ENCODE measurements at regions not wholly inside any gene's neighbourhood (a gene's known extent, or its start where the extent isn't known, plus 50 kb on each side); places are given as distances from the start of the nearest gene placed in this dataset.

DNA sequence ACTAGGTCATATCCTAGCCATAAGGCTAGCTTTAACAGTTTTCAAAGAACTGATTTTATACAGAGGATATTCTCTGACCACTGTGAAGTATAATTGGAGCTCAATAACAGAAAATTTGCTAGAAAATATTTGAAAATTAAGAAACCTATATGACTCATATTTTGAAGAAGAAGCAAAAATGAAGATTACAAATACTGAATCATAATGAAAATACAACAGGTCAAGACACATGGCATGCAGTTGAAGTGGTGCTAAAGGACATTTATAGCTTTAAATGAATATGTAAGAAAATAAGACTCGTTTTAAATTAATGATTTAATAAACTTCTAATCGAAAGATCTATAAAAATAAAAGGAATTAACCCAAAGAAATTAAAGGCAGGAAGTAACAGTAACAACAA is 1234.6 kb downstream of the SLC16A7 start:
- ChIA-PET CTCF (no interaction called here), POLR2A (no interaction called here)
- Mint-ChIP-seq H3K4me1 (peaks cover 14% of the 10 kb centered on the region), H3K27ac (no peak overlapping the region), H3K9me3 (no peaks in the 10 kb centered on the region), H3K36me3 (no peaks in the 10 kb centered on the region), H3K4me3 (no peak overlapping the region), H3K27me3 (ENCODE audit: low read depth) (no peaks in the 10 kb centered on the region)
- no peak for ATAC-seq
- no peak for DNase-seq (ENCODE audit: low spot score)
- TF ChIP-seq, protein P1, sequence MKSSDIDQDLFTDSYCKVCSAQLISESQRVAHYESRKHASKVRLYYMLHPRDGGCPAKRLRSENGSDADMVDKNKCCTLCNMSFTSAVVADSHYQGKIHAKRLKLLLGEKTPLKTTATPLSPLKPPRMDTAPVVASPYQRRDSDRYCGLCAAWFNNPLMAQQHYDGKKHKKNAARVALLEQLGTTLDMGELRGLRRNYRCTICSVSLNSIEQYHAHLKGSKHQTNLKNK (CRISPR knock-in tag; IDR thresholded peaks at IDR 0.05) = no peak
- no peak for TF ChIP-seq OVOL2 (CRISPR knock-in tag; IDR thresholded peaks at IDR 0.05; ENCODE audit: borderline replicate concordance)
- no peak for TF ChIP-seq ZNF396 (CRISPR knock-in tag; IDR thresholded peaks at IDR 0.05; ENCODE audit: borderline replicate concordance)
- no peak for TF ChIP-seq IRF1 (CRISPR knock-in tag; IDR thresholded peaks at IDR 0.05)
- no peak for TF ChIP-seq ATF6 (CRISPR knock-in tag; IDR thresholded peaks at IDR 0.05)
- TF ChIP-seq, protein P2, sequence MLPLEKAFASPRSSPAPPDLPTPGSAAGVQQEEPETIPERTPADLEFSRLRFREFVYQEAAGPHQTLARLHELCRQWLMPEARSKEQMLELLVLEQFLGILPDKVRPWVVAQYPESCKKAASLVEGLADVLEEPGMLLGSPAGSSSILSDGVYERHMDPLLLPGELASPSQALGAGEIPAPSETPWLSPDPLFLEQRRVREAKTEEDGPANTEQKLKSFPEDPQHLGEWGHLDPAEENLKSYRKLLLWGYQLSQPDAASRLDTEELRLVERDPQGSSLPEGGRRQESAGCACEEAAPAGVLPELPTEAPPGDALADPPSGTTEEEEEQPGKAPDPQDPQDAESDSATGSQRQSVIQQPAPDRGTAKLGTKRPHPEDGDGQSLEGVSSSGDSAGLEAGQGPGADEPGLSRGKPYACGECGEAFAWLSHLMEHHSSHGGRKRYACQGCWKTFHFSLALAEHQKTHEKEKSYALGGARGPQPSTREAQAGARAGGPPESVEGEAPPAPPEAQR (CRISPR knock-in tag; IDR thresholded peaks at IDR 0.05) = no peak
- no peak for TF ChIP-seq FOXJ3 (CRISPR knock-in tag; IDR thresholded peaks at IDR 0.05; ENCODE audit: borderline replicate concordance)
- TF ChIP-seq TCF7 (CRISPR knock-in tag; IDR thresholded peaks at IDR 0.05; ENCODE audit: low read depth) = no peak
- no peak for TF ChIP-seq ZNF138 (CRISPR knock-in tag; conservative IDR thresholded peaks at IDR 0.05)
- no peak for TF ChIP-seq SMAD3 (CRISPR knock-in tag; IDR thresholded peaks at IDR 0.05; ENCODE audit: borderline replicate concordance)
- TF ChIP-seq ZNF532 (CRISPR knock-in tag; IDR thresholded peaks at IDR 0.05; ENCODE audit: borderline replicate concordance) = no peak
- no peak for TF ChIP-seq NR1H2 (CRISPR knock-in tag; IDR thresholded peaks at IDR 0.05)
- no peak for TF ChIP-seq EMX1 (CRISPR knock-in tag; IDR thresholded peaks at IDR 0.05)
- no peak for TF ChIP-seq ELF4 (CRISPR knock-in tag; IDR thresholded peaks at IDR 0.05; ENCODE audit: low read depth)
- TF ChIP-seq SP1 (CRISPR knock-in tag; conservative IDR thresholded peaks at IDR 0.05) = no peak
- no peak for TF ChIP-seq MXD4 (CRISPR knock-in tag; IDR thresholded peaks at IDR 0.05; ENCODE audit: borderline replicate concordance)
- TF ChIP-seq, protein P3, sequence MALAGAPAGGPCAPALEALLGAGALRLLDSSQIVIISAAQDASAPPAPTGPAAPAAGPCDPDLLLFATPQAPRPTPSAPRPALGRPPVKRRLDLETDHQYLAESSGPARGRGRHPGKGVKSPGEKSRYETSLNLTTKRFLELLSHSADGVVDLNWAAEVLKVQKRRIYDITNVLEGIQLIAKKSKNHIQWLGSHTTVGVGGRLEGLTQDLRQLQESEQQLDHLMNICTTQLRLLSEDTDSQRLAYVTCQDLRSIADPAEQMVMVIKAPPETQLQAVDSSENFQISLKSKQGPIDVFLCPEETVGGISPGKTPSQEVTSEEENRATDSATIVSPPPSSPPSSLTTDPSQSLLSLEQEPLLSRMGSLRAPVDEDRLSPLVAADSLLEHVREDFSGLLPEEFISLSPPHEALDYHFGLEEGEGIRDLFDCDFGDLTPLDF (CRISPR knock-in tag; IDR thresholded peaks at IDR 0.05) = no peak
- TF ChIP-seq, protein P4, sequence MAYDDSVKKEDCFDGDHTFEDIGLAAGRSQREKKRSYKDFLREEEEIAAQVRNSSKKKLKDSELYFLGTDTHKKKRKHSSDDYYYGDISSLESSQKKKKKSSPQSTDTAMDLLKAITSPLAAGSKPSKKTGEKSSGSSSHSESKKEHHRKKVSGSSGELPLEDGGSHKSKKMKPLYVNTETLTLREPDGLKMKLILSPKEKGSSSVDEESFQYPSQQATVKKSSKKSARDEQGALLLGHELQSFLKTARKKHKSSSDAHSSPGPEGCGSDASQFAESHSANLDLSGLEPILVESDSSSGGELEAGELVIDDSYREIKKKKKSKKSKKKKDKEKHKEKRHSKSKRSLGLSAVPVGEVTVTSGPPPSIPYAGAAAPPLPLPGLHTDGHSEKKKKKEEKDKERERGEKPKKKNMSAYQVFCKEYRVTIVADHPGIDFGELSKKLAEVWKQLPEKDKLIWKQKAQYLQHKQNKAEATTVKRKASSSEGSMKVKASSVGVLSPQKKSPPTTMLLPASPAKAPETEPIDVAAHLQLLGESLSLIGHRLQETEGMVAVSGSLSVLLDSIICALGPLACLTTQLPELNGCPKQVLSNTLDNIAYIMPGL (CRISPR knock-in tag; IDR thresholded peaks at IDR 0.05) = no peak
